Activated T-cell treated with anti-CD3 and anti-CD28 coated beads for 1 hour (primary cell): ENCODE measurements at regions not wholly inside any gene's neighbourhood (a gene's known extent, or its start where the extent isn't known, plus 50 kb on each side); places are given as distances from the start of the nearest gene placed in this dataset.
"Not testable (repeated sequence)": the region's sequence is repeated elsewhere in the genome, so short reads cannot be mapped to it uniquely, and the experiment has no call there.

Experiments used
- DNase-seq: peaks from one replicate; pipeline ENCODE4 v3.0.0-alpha.2; 2020; ENCODE audit warnings: low read depth

- DNase-seq = no peak
These were observed 857.8 kb downstream of the DIAPH3 start for GRCh38 chr13:59305896-59306295.

DNA sequence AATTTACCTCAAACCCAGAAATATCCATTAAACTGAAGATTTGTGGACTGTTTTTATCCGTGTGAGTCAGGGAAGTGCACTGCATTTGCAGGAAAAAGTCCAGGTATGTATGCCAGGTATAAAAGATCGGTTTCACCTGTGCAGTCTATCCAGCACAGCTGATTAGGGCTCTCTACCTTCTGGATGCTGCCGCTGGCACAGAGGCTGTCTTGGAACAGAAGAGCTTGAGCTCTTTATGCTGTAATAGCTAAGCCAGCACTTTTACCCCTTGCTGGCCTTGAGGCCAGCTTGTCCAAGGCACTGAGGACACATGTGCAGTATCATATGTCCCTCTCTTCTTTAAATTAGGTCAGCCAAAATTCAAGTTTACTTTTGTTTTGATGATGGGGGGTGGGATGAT lies 851.0 kb downstream of the DIAPH3 start:
- no peak for DNase-seq

DNA sequence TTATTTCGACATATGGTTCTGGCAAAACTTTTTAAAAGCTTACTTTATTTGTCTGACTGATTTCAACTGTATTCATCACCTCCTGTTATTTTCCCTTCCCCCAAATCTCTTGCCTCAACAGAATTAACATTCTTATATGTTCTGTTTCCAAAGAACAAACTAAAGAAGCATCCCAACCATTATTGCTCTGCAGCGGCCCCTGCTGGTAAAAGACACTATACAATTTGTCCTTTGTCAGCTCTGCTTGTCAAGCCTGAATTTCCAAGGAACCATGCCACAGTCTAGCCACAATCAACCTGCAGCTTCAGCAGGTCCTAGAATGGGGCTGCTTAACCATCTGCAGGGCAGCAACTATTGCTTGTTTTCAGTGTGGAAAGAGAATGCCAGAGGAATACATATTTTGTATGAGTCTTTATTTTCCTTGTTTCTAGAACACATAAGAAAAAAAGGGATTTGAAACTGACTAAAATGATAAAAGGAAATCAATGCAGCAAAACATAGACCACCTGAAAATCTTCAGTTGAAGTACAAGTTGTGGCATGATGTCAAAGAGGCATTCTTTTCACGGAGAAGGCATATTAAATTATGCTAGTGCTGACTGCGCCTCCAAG lies 845.3 kb downstream of the DIAPH3 start:
- DNase-seq = peak; percentile 36

GRCh38 chr13:59319276-59319675 lies 844.5 kb downstream of the DIAPH3 start:
- no peak for DNase-seq

DNA sequence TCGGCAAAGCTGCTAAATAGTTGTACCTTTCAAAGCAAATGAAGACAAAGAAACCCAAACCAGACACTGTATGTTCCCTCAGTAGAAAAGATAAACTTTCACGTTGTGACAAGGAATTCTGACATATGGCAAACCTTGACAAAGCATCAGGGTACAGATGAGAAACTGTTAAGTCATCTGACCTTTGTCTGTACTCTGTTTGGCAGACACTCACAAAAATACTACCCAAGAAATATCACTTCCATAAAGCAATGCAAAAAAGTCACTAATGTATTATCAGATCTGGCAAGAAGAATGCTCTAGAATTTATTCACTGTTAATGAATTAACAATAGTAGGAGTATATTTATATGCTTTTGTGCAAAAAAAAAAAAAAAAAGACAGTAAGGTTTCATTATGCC lies 843.7 kb downstream of the DIAPH3 start:
- no peak for DNase-seq

DNA sequence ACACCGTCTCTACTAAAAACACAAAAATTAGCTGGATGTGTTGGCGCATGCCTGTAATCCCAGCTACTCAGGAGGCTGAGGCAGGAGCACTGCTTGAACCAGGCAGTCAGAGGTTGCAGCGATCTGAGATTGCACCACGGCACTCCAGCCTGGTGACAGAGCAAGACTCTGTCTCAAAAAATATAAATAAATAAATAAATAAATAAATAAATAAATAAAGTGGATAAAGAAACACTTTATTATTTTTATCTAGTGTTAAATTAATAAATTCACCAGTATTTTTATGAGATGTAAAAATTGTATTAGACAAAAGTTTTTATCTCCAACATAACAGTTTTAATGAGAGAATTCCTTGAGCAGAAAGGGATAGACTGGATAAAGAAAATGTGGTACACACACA lies 839.3 kb downstream of the DIAPH3 start:
- DNase-seq = not testable (repeated sequence)

DNA sequence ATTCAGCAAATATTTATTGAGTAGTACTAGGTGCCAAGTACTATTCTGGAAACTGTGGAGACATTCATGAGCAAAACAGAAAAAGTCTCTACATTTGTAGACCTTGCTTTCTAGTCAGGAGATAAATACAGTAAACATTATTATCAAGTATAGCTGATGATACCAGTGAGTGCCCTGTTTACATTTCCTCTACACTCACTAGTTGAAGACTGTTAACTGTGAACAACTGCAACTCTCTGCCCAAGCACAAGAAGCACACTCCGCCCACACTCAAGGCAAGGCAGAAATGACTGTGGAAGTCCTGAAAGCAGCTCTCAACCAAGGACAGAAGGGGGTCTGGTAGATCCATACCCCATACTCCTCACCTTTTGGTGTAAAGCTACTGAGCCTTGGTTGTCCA lies 837.0 kb downstream of the DIAPH3 start:
- DNase-seq = no peak

DNA sequence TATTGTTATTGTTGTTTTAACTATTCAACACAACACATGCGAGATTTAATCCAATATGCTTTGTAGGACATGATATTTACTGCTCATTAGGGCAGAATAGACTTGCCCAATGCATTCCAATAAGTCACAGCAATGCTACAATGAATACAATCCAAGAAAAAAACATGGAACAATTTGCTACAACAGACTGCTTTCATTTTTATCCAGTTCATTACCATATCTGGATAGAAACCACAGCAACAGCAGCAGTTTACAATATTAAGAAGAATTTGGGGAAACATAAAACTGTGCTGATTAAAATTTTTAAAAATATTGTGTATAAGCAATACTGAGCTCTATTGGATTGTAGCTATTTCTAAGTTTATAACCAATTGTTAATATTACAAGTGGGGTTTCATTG lies 833.0 kb downstream of the DIAPH3 start:
- DNase-seq = no peak

GRCh38 chr13:59332966-59333365 lies 830.8 kb downstream of the DIAPH3 start:
- no peak for DNase-seq

DNA sequence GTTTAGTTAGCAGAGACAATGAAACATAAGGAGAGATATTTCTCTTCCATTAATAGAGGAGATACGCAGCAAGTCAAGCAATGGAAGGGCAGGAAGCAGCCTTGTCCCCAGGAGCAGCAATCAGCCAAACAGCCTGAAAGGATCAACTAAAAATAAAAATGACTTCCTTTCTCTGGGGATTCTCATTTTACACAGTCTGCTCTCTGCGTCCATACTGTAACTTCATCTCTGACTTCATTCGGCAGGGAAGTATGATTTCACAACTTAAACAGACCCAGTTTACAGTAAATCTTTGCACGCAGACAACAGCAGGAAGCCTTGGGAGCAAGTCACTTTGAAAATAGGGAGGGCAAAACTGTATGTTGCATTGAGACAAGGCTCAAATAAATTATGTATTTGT lies 826.7 kb downstream of the DIAPH3 start:
- DNase-seq = no peak

- DNase-seq = no peak
These were observed 823.6 kb downstream of the DIAPH3 start for GRCh38 chr13:59340151-59340550.

DNA sequence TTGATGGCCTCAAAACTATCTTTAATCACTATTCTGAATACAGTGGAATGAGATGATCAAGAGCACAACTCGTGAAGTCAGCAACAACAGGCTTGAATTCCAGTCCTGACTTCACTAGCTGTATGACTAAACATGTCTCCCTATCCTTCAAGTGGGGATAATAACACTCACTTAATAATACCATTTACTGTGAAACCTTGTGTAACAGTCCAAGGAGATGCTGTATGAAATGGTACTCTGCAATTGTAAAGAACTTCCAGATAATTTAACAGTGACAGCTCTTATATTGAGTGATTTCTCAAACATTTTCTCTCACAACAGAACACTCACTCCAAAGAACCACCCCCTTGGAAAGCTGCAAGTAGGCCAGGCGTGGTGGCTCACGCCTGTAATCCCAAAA lies 823.1 kb downstream of the DIAPH3 start:
- no peak for DNase-seq

DNA sequence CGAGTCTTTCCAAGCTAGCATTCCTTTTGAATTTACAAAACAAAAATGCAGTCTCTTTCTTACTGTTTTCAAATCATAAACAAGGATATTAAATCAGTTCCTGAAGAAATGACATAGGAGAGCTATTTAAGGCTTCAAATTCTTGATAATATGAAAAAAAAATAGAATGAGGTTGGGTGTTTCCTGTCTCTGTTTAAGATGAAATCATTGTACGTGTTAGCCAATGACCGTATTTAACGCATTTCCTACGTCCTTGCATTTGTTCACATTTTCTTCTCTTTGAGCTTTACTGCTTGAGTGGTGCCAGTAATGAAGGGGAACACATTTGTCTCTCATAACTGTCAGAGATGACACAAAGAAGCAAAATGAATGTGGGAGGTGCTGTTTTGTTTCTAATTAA lies 821.3 kb downstream of the DIAPH3 start:
- no peak for DNase-seq

DNA sequence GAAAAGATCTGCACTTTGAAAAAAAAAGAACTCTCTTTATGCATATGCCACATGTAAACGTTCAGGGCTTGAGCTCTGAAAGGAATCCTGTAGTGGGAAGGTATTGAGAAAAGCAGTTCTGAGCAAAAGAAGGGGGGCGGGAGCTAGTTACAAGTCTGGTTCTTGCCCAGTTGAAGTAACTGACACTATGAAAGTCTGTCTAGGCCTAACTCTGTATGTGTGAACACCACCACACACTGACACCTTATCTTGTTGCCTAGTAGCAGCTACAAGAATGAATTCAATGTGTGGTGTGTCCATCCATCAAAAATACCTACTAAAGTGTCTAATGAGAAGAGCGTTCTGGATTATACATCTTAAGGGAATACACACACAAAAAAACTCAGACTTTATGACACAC lies 820.6 kb downstream of the DIAPH3 start:
- DNase-seq = no peak

GRCh38 chr13:59343993-59344822 lies 819.5 kb downstream of the DIAPH3 start:
- no peak for DNase-seq

DNA sequence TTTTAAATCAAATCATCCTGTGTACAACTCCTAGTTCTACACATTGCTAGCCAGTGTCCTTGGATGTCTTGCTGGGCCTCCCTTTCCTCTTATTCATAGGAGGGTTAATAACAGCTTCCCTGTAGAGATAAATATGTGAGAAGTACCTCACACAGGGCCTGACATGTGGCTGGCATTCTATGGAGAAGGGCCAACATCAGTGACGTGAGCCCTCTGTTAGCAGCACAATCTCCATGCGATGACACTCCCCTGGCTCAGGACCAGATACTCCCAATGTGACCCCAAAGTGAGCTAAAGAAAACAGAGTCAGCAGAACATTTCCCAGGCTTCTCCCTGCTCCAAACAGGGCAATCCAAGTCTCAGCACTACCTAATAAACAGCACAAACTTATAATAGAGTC lies 818.4 kb downstream of the DIAPH3 start:
- no peak for DNase-seq

DNA sequence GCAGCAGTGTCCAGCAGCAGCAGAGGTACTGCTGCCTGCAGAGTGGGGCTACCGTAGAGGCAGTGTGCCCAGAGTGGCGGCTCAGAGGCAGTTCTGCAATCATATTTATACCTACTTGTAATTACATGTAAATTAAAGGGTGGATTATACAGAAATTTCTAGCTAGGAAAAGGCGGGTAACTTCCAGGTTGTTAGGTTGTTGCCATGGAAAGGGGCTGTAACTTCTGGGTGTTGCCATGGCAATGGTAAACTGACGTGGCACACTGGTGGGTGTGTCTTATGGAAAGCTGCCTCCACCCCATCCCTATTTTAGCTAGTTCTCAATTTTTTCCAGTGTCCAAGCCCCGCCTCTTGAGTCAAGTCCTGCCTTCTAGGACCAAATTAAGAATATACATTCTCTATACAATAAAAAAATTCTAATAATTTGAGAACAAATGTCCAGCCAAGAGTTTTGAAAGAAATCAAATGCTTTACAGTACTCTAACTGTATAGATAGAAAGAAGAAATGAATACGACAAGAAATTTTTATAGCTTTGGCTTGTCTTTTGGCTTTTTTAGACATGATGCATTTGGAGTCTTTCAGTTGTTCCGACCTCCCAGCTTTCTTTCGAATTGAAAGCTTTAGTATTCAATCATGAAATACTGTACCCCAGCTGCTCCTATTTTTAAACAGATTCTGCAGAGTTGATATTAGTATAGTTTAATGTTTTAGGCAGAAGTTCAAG lies 816.6 kb downstream of the DIAPH3 start:
- no peak for DNase-seq

- DNase-seq = no peak
These were observed 815.1 kb downstream of the DIAPH3 start for GRCh38 chr13:59348617-59349016.

DNA sequence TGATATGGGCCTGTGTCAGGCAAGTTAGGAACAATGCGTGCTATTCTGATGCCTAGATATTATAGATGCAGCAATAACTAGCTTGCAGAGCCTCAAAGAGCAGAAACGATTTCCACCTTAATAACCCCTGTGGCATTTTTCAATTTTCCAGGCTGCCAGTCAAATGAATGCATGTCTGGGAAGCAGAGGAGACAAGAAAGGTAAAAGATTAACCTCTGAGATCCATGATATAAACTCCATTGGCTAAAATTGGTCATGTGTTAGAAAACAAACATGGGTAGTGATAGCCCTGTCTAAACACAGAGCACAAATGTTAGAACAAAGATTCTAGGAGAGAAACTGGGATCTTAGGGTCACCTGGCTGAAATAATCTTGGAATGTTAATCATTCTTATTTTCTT lies 811.1 kb downstream of the DIAPH3 start:
- no peak for DNase-seq

DNA sequence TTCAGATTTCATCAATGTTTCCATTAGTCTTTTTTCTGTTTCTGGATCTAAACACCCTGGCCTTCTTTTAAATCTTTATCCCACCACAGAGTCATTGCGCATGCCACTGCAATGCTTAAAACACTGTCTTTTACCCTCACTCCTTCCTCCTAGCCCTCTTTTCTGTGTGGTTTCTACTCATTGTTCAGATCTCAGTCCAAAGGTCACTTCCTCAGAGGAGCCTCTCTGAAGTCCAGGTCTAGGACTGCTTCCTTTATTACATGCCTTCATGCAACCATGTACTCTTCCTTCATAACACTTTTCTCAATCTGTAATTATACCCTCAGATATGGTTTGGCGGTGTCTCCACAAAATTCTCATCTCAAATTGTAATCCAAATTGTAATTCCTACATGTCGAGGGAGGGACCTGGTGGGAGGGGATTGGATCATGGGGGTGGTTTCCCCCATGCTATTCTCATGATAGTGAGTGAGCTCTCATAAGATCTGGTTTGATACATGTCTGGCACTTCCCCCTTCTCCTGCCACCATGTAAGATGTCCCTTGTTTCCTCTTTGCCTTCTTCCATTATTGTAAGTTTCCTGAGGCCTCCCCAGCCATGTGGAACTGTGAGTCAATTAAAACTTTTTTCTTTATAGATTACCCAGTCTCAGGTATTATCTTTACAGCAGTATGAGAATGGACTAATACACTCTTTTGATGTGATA lies 808.9 kb downstream of the DIAPH3 start:
- no peak for DNase-seq

- no peak for DNase-seq
These were observed 807.1 kb downstream of the DIAPH3 start for GRCh38 chr13:59356607-59357006.

- DNase-seq = no peak
These were observed 805.7 kb downstream of the DIAPH3 start for GRCh38 chr13:59358014-59358413.

DNA sequence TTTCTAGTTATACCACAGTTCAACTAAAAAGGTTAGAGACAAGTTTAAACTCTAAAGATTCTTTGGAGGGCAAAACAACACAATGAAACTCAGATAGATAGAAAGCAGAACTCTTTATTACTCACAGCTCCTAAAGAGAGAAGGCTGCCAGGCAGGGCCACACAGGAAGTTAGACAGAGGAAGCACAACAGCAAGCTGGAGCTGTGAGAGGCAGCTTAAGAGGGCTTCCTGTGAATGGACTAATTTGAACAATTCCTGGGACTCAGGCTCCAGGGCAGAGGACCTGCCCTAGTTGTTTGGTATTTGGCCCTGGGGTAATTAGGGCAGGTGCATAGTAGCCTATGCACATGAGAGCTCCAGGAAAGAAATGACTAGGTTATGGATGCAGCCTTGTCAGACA lies 803.6 kb downstream of the DIAPH3 start:
- DNase-seq = no peak
